ENCODE measurements at regions not wholly inside any gene's neighbourhood (a gene's known extent, or its start where the extent isn't known, plus 50 kb on each side); places are given as distances from the start of the nearest gene placed in this dataset.

GRCh38 chr13:78750735-78751134, 91.8 kb upstream of the OBI1 start:
- H3K27me3 ChIP-seq: no peaks in the 10 kb centered on the region
- TF ChIP-seq CTCF (IDR thresholded peaks at IDR 0.05) (no peak), POLR2A (IDR thresholded peaks at IDR 0.05) (no peak)
- no peak overlapping the region for H3K4me3 ChIP-seq
- H3K27ac ChIP-seq: no peak overlapping the region
- H3K4me1 ChIP-seq (replicated peaks in 1 of 2): no peaks in the 10 kb centered on the region
- H3K9me3 ChIP-seq (replicated peaks in 1 of 3): no peaks in the 10 kb centered on the region
- no peaks in the 10 kb centered on the region for H3K36me3 ChIP-seq (replicated peaks in 1 of 2)
- DNase-seq: no peak
- WGBS, 4 donors: 74 to 93% (median 85%) methylated on average over 2 of the region's 2 CpGs
- intact Hi-C loops (cut with DNase I): no loop called here

GRCh38 chr13:78743973-78744372, 85.0 kb upstream of the OBI1 start:
- intact Hi-C loops (cut with DNase I): no loop called here
- Histone ChIP-seq H3K27ac (no peak overlapping the region), H3K4me1 (replicated peaks in 1 of 2) (no peaks in the 10 kb centered on the region), H3K4me3 (no peak overlapping the region), H3K36me3 (replicated peaks in 1 of 2) (no peaks in the 10 kb centered on the region), H3K27me3 (no peaks in the 10 kb centered on the region), H3K9me3 (replicated peaks in 1 of 3) (no peaks in the 10 kb centered on the region)
- 54 to 71% (median 66%) methylated on average over 3 of the region's 3 CpGs for WGBS, 4 donors
- no peak for DNase-seq
- TF ChIP-seq CTCF (IDR thresholded peaks at IDR 0.05) (no peak), POLR2A (IDR thresholded peaks at IDR 0.05) (no peak)

- Histone ChIP-seq H3K9me3 (replicated peaks in 1 of 3) (no peaks in the 10 kb centered on the region), H3K36me3 (replicated peaks in 1 of 2) (no peaks in the 10 kb centered on the region), H3K27me3 (no peaks in the 10 kb centered on the region), H3K4me3 (no peak overlapping the region), H3K4me1 (replicated peaks in 1 of 2) (no peaks in the 10 kb centered on the region), H3K27ac (no peak overlapping the region)
- TF ChIP-seq POLR2A (IDR thresholded peaks at IDR 0.05) (no peak), CTCF (IDR thresholded peaks at IDR 0.05) (no peak)
- DNase-seq: no peak
- intact Hi-C loops (cut with DNase I): no loop called here
- WGBS, 4 donors: 53 to 58% (median 54%) methylated on average over 5 of the region's 5 CpGs
Observed at GRCh38 chr13:78742659-78743058, 83.7 kb upstream of the OBI1 start.

GRCh38 chr13:78736142-78736541, 77.2 kb upstream of the OBI1 start:
- no peak for DNase-seq
- TF ChIP-seq CTCF (IDR thresholded peaks at IDR 0.05): no peak
- TF ChIP-seq POLR2A (IDR thresholded peaks at IDR 0.05): no peak
- H3K27ac ChIP-seq: no peak overlapping the region
- H3K9me3 ChIP-seq (replicated peaks in 1 of 3): no peaks in the 10 kb centered on the region
- H3K27me3 ChIP-seq: no peaks in the 10 kb centered on the region
- H3K4me1 ChIP-seq (replicated peaks in 1 of 2): no peaks in the 10 kb centered on the region
- no peak overlapping the region for H3K4me3 ChIP-seq
- H3K36me3 ChIP-seq (replicated peaks in 1 of 2): no peaks in the 10 kb centered on the region
- intact Hi-C loops (cut with DNase I): no loop called here

Measured in adrenal gland (tissue), 9 donors.